Choroid plexus epithelial cell (primary cell): ENCODE measurements at regions not wholly inside any gene's neighbourhood (a gene's known extent, or its start where the extent isn't known, plus 50 kb on each side); places are given as distances from the start of the nearest gene placed in this dataset.

Experiments
- DNase-seq: peaks from one replicate; pipeline ENCODE4 v3.0.0-alpha.2; 2010; ENCODE audit warnings: low read depth
- H3K4me3 ChIP-seq: 2 replicates; pipeline ENCODE4 v1.5.1; 2011; ENCODE audit warnings: low read depth, mild to moderate bottlenecking, control low read depth, low read length, moderate library complexity
- CTCF ChIP-seq: conservative IDR thresholded peaks from 2 replicates; pipeline ENCODE4 v1.5.1; 2011; ENCODE audit warnings: low read depth, mild to moderate bottlenecking, control low read depth, inconsistent platforms, low read length, moderate library complexity

GRCh38 chr16:73192232-73192894, 144.4 kb upstream of the ZFHX3 start:
- no peak for DNase-seq
- H3K4me3 ChIP-seq = no peak overlapping the region
- TF ChIP-seq CTCF = no peak

GRCh38 chr16:73191660-73192046, 143.7 kb upstream of the ZFHX3 start:
- no peak for DNase-seq
- H3K4me3 ChIP-seq = no peak overlapping the region
- TF ChIP-seq CTCF = no peak

- no peak for TF ChIP-seq CTCF
- H3K4me3 ChIP-seq = no peak overlapping the region
- DNase-seq = no peak
Measured at GRCh38 chr16:73190688-73191659, 143.0 kb upstream of the ZFHX3 start.

- no peak overlapping the region for H3K4me3 ChIP-seq
- DNase-seq = no peak
- no peak for TF ChIP-seq CTCF
Measured at GRCh38 chr16:73190256-73190655, 142.3 kb upstream of the ZFHX3 start.

GRCh38 chr16:73189136-73189535, 141.2 kb upstream of the ZFHX3 start:
- DNase-seq = no peak
- no peak overlapping the region for H3K4me3 ChIP-seq
- TF ChIP-seq CTCF = no peak

- no peak overlapping the region for H3K4me3 ChIP-seq
- DNase-seq = no peak
- TF ChIP-seq CTCF = peak; percentile 26
Measured at GRCh38 chr16:73186752-73187601, 139.0 kb upstream of the ZFHX3 start.
